ENCODE measurements at regions not wholly inside any gene's neighbourhood (a gene's known extent, or its start where the extent isn't known, plus 50 kb on each side); places are given as distances from the start of the nearest gene placed in this dataset.

DNA sequence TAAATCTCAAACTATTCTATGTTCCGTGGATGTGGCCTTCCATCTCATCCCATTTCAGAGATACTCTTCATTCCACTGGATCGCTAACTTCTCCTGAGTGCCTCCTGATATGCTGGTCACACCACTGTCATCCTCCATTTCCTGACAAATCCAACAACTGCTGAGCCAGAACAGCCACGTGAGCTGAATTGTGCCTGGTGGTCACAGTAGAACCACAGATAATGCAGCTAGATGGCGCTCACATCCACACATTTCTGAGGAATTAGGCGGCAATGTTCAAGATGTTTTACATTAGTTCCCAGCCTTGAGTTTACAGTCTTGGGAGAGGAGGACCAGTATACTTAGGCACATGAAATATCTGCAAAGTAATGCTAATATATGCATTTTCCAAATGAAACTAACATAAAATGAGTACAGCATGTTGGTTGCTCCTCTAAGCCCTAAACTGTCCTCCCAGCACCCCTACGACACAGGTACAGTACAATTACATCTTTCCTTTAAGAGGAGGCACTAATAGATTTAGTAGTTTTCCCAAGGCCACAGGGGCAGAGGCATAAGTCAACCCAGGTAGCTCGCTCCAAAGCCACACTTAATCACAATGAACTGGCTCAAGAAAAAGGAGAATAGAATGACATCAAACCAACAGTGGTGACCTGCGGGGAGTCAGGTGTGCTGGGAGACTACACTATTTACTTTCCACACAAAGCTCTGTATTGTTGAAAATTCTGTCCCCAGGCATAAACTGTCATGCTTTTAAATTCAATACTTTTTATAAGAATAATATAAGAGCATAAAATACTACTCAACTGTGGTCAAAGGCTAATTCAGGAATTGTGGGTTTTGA lies 134.2 kb downstream of the CHIC2 start:
- H3K4me1 Mint-ChIP-seq (ENCODE audit: low read depth in 2 of 2) = no peaks in the 10 kb centered on the region
- no peaks in the 10 kb centered on the region for H3K9me3 Mint-ChIP-seq
- peak; percentile 58 for ATAC-seq (replicated peaks)
- no peak overlapping the region for H3K4me3 Mint-ChIP-seq
- no peaks in the 10 kb centered on the region for H3K36me3 Mint-ChIP-seq (ENCODE audit: insufficient read depth)
- peak; percentile 31 to 45 (median 34) for DNase-seq
- no peaks in the 10 kb centered on the region for H3K27me3 Mint-ChIP-seq
- no peak overlapping the region for H3K27ac Mint-ChIP-seq

DNA sequence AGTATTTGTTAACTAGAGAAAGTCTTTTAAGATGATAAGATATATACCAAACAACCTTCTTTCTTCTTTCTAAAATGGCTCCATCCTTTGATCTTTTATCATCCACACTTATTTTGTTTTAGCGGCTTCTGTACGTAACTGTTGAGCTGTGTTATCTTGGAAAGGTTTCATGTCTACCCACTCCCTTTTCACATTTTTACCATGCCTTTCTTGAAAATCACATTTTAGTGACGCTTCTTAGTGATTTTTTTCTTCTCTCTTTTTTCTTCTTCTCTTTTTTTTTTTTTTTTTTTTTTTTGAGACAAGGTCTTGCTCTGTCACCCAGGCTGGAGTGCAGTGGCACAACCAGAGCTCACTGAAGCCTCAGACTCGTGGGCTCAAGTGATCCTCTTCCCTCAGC lies 135.1 kb downstream of the CHIC2 start:
- Mint-ChIP-seq H3K27me3 (peaks cover 0 to 8% of the 10 kb centered on the region in 2 donors), H3K4me3 (no peak overlapping the region), H3K36me3 (ENCODE audit: insufficient read depth) (no peaks in the 10 kb centered on the region), H3K9me3 (no peaks in the 10 kb centered on the region), H3K4me1 (ENCODE audit: low read depth in 2 of 2) (no peaks in the 10 kb centered on the region), H3K27ac (no peak overlapping the region)
- ATAC-seq (replicated peaks) (no peak), DNase-seq (no peak)

GRCh38 chr4:53928825-53929224 lies 135.6 kb downstream of the CHIC2 start:
- H3K27me3 Mint-ChIP-seq = peaks cover 0 to 8% of the 10 kb centered on the region in 2 donors
- no peak overlapping the region for H3K4me3 Mint-ChIP-seq
- DNase-seq (no peak), ATAC-seq (replicated peaks) (no peak)
- H3K9me3 Mint-ChIP-seq = no peaks in the 10 kb centered on the region
- H3K4me1 Mint-ChIP-seq (ENCODE audit: low read depth in 2 of 2) = no peaks in the 10 kb centered on the region
- no peaks in the 10 kb centered on the region for H3K36me3 Mint-ChIP-seq (ENCODE audit: insufficient read depth)
- H3K27ac Mint-ChIP-seq = no peak overlapping the region

DNA sequence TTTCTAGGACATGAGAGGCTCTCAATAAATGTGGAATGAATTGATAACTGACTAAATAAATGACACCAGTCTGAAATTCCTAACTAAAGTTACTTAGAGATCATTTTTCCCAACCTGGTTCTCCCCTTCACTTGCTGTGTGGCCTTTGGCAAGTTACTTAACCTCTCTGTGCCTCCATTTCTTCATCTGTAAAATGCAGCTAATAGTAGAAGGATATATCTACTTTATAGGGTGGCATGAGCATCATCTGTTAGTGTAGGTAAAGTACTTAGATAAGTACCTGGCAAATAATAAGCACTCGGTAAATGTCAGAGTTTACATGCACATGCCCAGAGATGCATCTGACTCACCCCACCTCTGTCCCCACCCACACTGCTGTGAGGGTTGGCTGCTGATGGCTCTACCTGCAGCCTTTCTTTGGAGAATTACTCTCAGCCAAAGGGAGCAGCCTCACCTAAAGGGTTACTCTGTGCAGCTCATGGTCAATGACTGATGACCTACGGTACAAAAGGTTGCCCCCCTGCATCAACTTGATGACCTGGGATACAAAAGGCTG lies 139.3 kb downstream of the CHIC2 start:
- no peaks in the 10 kb centered on the region for H3K4me1 Mint-ChIP-seq (ENCODE audit: low read depth in 2 of 2)
- no peak overlapping the region for H3K4me3 Mint-ChIP-seq
- no peak overlapping the region for H3K27ac Mint-ChIP-seq
- DNase-seq (no peak), ATAC-seq (replicated peaks) (no peak)
- peaks cover 0 to 8% of the 10 kb centered on the region in 2 donors for H3K27me3 Mint-ChIP-seq
- no peaks in the 10 kb centered on the region for H3K36me3 Mint-ChIP-seq (ENCODE audit: insufficient read depth)
- no peaks in the 10 kb centered on the region for H3K9me3 Mint-ChIP-seq

- H3K27me3 Mint-ChIP-seq = peaks cover 0 to 8% of the 10 kb centered on the region in 2 donors
- DNase-seq (no peak), ATAC-seq (replicated peaks) (no peak)
- no peak overlapping the region for H3K4me3 Mint-ChIP-seq
- no peaks in the 10 kb centered on the region for H3K9me3 Mint-ChIP-seq
- H3K36me3 Mint-ChIP-seq (ENCODE audit: insufficient read depth) = no peaks in the 10 kb centered on the region
- no peaks in the 10 kb centered on the region for H3K4me1 Mint-ChIP-seq (ENCODE audit: low read depth in 2 of 2)
- H3K27ac Mint-ChIP-seq = no peak overlapping the region
Observed at GRCh38 chr4:53924333-53925049, 139.9 kb downstream of the CHIC2 start.

- no peak overlapping the region for H3K4me3 Mint-ChIP-seq
- no peak for ATAC-seq (replicated peaks)
- H3K36me3 Mint-ChIP-seq (ENCODE audit: insufficient read depth) = no peaks in the 10 kb centered on the region
- H3K9me3 Mint-ChIP-seq = no peaks in the 10 kb centered on the region
- DNase-seq = no peak
- H3K4me1 Mint-ChIP-seq (ENCODE audit: low read depth in 2 of 2) = no peaks in the 10 kb centered on the region
- peaks cover 0 to 13% of the 10 kb centered on the region in 2 donors for H3K27me3 Mint-ChIP-seq
- no peak overlapping the region for H3K27ac Mint-ChIP-seq
Observed at GRCh38 chr4:53923921-53924320, 140.5 kb downstream of the CHIC2 start.

DNA sequence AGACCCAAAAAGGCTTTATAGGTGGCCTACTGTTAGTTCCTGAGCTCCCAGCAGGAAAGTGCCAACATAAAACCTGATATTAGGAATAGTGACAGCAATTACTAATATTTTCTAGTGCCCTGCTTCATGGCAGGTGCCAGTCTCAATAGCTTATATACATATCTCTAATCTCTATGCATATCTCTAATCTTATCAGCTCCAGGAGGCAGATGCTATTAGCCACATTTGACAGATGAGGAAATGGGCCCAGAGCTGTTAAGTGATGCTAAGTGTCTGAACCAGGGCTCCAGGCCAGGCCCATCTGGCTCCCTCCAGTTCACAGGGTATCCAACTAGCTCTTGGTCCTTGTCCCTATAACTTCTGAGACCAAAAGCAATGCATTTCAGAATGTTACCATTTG lies 142.5 kb downstream of the CHIC2 start:
- ATAC-seq (replicated peaks) (no peak), DNase-seq (no peak)
- H3K27ac Mint-ChIP-seq = no peak overlapping the region
- H3K4me1 Mint-ChIP-seq (ENCODE audit: low read depth in 2 of 2) = no peaks in the 10 kb centered on the region
- peaks cover 0 to 14% of the 10 kb centered on the region in 2 donors for H3K27me3 Mint-ChIP-seq
- no peaks in the 10 kb centered on the region for H3K9me3 Mint-ChIP-seq
- no peaks in the 10 kb centered on the region for H3K36me3 Mint-ChIP-seq (ENCODE audit: insufficient read depth)
- H3K4me3 Mint-ChIP-seq = no peak overlapping the region

GRCh38 chr4:53920883-53921282 lies 143.5 kb downstream of the CHIC2 start:
- DNase-seq = no peak
- H3K4me1 Mint-ChIP-seq (ENCODE audit: low read depth in 2 of 2) = no peaks in the 10 kb centered on the region
- H3K4me3 Mint-ChIP-seq = no peak overlapping the region
- H3K27me3 Mint-ChIP-seq = peaks cover 0 to 14% of the 10 kb centered on the region in 2 donors
- H3K9me3 Mint-ChIP-seq = no peaks in the 10 kb centered on the region
- no peak overlapping the region for H3K27ac Mint-ChIP-seq
- no peaks in the 10 kb centered on the region for H3K36me3 Mint-ChIP-seq (ENCODE audit: insufficient read depth)
- no peak for ATAC-seq (replicated peaks)

GRCh38 chr4:53920116-53920515 lies 144.3 kb downstream of the CHIC2 start:
- Mint-ChIP-seq H3K27ac (no peak overlapping the region), H3K4me1 (ENCODE audit: low read depth in 2 of 2) (no peaks in the 10 kb centered on the region), H3K9me3 (no peaks in the 10 kb centered on the region), H3K4me3 (no peak overlapping the region), H3K36me3 (ENCODE audit: insufficient read depth) (no peaks in the 10 kb centered on the region), H3K27me3 (peaks cover 0 to 14% of the 10 kb centered on the region in 2 donors)
- ATAC-seq (replicated peaks) (no peak), DNase-seq (no peak)

GRCh38 chr4:53919535-53919934 lies 144.9 kb downstream of the CHIC2 start:
- no peak overlapping the region for H3K27ac Mint-ChIP-seq
- H3K27me3 Mint-ChIP-seq = peaks cover 0 to 8% of the 10 kb centered on the region in 2 donors
- DNase-seq = no peak
- no peaks in the 10 kb centered on the region for H3K9me3 Mint-ChIP-seq
- H3K36me3 Mint-ChIP-seq (ENCODE audit: insufficient read depth) = no peaks in the 10 kb centered on the region
- no peak overlapping the region for H3K4me3 Mint-ChIP-seq
- no peak for ATAC-seq (replicated peaks)
- H3K4me1 Mint-ChIP-seq (ENCODE audit: low read depth in 2 of 2) = no peaks in the 10 kb centered on the region

- H3K4me3 Mint-ChIP-seq = no peak overlapping the region
- no peaks in the 10 kb centered on the region for H3K36me3 Mint-ChIP-seq (ENCODE audit: insufficient read depth)
- no peak overlapping the region for H3K27ac Mint-ChIP-seq
- peaks cover 0 to 5% of the 10 kb centered on the region in 2 donors for H3K27me3 Mint-ChIP-seq
- ATAC-seq (replicated peaks) = no peak
- H3K9me3 Mint-ChIP-seq = no peaks in the 10 kb centered on the region
- H3K4me1 Mint-ChIP-seq (ENCODE audit: low read depth in 2 of 2) = no peaks in the 10 kb centered on the region
- DNase-seq = no peak
Observed at GRCh38 chr4:53917729-53918128, 146.7 kb downstream of the CHIC2 start.

DNA sequence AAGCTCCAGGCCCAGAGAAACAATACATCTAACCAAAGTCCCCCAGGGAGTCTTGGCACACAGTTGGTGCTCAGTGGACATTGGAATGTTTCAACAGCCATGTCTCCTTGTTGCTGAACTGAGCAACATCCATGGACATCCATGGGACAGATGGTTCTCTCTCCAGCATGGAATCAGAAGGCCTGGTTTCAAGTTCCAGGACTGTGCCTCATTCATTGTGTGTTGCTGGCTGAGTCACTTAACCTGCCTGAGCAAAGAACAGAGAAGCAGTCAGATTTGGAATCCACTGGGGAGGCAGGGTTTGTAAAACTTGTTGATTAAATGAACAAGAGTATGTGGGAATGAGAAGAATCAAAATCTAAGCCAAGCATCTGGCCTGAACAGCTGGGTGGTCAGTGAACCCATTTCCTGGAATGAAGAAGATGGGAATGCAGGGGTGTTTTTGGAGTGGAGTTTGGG lies 147.9 kb downstream of the CHIC2 start:
- DNase-seq (no peak), ATAC-seq (replicated peaks) (no peak)
- H3K27me3 Mint-ChIP-seq = peaks cover 0 to 5% of the 10 kb centered on the region in 2 donors
- H3K9me3 Mint-ChIP-seq = no peaks in the 10 kb centered on the region
- H3K36me3 Mint-ChIP-seq (ENCODE audit: insufficient read depth) = no peaks in the 10 kb centered on the region
- H3K4me1 Mint-ChIP-seq (ENCODE audit: low read depth in 2 of 2) = no peaks in the 10 kb centered on the region
- H3K27ac Mint-ChIP-seq = no peak overlapping the region
- no peak overlapping the region for H3K4me3 Mint-ChIP-seq

DNA sequence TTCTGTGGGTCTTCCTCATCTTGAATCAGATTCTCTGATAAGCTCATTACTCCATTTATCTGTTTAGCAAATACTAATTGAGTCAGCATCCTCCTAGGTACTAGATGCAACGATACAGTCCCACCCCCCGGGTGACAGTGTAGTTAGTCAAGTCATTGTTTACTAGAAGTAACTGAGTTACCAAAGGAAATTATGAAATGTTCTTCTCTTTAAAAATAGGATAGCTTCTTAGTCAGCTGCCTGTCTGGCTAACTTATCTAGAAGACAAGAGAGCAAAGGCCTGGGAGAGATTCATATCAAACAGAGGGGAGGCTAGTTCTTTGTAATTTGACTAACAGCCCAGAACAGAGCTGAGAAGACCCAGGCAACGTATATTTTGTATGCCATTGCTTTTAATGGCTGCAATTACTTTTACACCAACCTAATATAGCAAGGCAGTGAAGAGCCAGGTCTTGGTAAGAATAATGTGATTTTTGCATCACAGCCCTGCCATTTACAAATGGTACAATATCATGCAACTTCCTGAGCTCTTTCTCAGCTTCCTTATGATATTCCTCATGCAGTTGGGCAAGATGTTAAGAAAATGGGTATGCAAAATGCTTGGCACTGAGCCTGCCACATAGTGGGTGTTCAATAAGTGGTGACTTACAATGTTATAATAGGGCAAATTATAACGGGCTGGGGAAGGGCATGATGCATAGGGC lies 149.9 kb downstream of the CHIC2 start:
- Mint-ChIP-seq H3K9me3 (no peaks in the 10 kb centered on the region), H3K4me3 (no peak overlapping the region), H3K4me1 (ENCODE audit: low read depth in 2 of 2) (no peaks in the 10 kb centered on the region), H3K27ac (no peak overlapping the region), H3K27me3 (peaks cover 10 to 21% of the 10 kb centered on the region in 2 donors), H3K36me3 (ENCODE audit: insufficient read depth) (no peaks in the 10 kb centered on the region)
- ATAC-seq (replicated peaks) (no peak), DNase-seq (no peak)

Data from effector memory CD8-positive, alpha-beta T cell (primary cell).